ENCODE measurements at regions not wholly inside any gene's neighbourhood (a gene's known extent, or its start where the extent isn't known, plus 50 kb on each side); places are given as distances from the start of the nearest gene placed in this dataset.

DNA sequence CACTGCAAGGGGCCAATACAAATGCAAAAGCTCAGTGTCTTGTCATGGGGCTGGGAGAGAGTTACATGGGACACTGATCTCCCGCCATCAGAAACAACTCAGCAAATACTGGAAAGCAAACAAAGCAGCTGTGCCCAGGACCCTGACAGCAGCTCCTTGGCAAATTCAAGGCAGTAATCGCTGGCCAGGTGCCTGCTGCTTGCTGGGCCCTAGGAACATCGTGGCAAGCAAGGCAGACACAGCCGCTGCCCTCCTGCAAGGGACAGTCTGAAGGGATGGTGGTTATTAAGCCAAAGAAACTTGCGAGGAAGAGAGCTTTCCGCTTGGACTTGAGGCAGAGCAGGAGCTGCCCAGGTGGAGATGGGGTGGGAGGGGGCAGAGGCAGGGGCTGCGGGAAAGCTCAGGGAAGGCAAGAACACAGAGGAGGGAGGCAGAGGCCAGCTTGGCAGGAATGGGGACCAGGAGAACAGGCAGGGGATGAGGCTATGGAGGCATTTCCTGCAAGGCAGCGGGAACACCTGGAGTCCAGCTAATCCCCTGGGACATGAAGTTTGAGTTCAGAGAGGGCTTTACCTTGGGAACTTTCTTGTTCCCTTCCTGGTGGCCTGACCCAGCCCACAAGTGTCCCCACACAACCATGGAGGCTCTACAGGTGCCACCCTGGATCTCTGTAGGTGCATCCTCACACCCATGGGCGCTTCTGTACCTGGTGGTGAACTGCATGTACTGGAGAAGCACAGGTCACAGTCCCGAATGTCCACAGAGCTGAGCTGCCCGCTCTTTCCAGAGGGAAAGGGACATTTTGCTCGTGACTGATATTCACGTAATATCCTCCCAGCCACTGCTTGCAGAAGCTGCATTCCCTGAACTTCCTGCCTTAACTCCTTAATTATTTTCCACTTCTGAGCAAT, 78.7 kb upstream of the ATP2B2 start:
- no peaks in the 10 kb centered on the region for H3K36me3 ChIP-seq (ENCODE audit: control insufficient read depth, insufficient read depth, low read length)
- no peak overlapping the region for H3K27ac ChIP-seq (ENCODE audit: low read depth, low read length)
- no peaks in the 10 kb centered on the region; the same call in 1 of the 2 replicates for H3K4me1 ChIP-seq (ENCODE audit: control insufficient read depth, insufficient read depth, low read length)
- no peak overlapping the region for H3K4me3 ChIP-seq (ENCODE audit: low read depth, low read length)
- no peaks in the 10 kb centered on the region for H3K9me3 ChIP-seq (ENCODE audit: control insufficient read depth, insufficient read depth, low read length)
- no peak overlapping the region for H3K9ac ChIP-seq (ENCODE audit: low read depth, low read length)
- no peaks in the 10 kb centered on the region for H3K27me3 ChIP-seq (ENCODE audit: control insufficient read depth, insufficient read depth, low read length)

DNA sequence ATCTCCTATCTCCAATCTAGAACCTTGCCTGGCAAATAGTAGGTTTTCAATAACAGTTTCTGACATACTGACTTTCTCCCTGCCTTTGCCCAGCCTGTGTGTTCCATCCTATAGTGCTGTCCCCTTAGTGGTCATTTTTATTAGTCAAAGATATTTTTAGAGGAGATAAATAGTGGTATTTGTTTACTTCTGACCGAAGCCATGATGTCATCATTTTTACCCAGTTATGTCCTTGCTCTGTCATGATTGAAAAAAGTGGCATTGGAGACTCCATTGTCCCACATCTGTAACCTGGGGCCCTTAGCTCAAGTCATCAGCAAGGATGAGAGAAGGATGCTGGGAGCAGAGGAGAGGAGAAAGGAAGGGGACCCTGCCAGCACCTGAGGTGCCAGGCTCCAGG, 80.6 kb upstream of the ATP2B2 start:
- Histone ChIP-seq H3K4me3 (ENCODE audit: low read depth, low read length) (no peak overlapping the region), H3K9ac (ENCODE audit: low read depth, low read length) (no peak overlapping the region), H3K27me3 (ENCODE audit: control insufficient read depth, insufficient read depth, low read length) (no peaks in the 10 kb centered on the region), H3K9me3 (ENCODE audit: control insufficient read depth, insufficient read depth, low read length) (no peaks in the 10 kb centered on the region), H3K36me3 (ENCODE audit: control insufficient read depth, insufficient read depth, low read length) (no peaks in the 10 kb centered on the region), H3K4me1 (ENCODE audit: control insufficient read depth, insufficient read depth, low read length) (no peaks in the 10 kb centered on the region; the same call in 1 of the 2 replicates), H3K27ac (ENCODE audit: low read depth, low read length) (no peak overlapping the region)

DNA sequence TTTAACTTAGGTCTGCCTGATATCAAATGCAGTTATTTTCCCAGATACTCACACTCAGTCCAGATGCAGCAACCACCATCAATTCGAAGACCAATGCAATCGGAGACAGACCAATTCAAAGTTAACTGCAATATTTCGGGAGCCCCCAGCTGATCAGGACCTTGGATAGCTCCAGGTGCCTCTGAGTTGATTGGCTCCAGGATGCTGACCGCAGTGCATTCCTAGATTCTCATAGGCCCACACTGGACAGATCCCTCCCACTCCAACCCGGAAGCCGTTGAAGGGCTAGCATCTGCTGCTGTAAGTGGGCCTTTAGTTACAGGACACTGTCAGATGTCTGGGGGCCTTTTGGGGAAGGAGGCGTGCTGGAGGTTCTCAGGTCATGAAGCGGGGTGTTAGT, 89.5 kb upstream of the ATP2B2 start:
- Histone ChIP-seq H3K27me3 (ENCODE audit: control insufficient read depth, insufficient read depth, low read length) (no peaks in the 10 kb centered on the region), H3K36me3 (ENCODE audit: control insufficient read depth, insufficient read depth, low read length) (no peaks in the 10 kb centered on the region), H3K9ac (ENCODE audit: low read depth, low read length) (no peak overlapping the region), H3K4me1 (ENCODE audit: control insufficient read depth, insufficient read depth, low read length) (no peaks in the 10 kb centered on the region), H3K4me3 (ENCODE audit: low read depth, low read length) (no peak overlapping the region), H3K27ac (ENCODE audit: low read depth, low read length) (no peak overlapping the region), H3K9me3 (ENCODE audit: control insufficient read depth, insufficient read depth, low read length) (no peaks in the 10 kb centered on the region)

DNA sequence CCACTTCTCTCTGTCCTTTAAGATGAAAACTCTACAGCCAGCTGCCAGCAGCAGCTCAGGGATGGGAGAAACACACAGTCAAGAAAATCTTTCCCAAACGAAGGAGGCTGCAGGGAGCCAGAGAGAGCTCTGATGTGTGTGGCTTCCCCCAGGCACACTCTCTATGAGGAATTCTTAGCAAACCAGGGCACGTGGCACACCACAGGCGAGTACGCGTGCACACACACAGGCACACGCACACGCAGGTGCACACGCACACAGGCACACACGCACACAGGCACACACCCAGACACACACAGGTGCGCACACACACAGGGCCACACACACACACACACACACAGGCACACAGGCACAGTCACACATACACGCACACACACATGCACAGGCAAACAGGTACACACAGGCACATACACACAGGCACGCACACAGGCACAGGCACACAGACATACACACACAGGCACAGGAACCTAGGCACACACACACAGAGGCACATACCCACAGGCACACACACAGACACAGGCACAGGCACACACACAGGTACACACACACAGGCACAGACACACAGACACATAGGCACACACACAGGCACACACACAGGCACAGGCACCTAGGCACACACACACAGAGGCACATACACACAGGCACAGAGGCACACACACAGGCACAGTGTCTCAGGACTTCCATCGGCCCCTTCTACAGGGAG, 91.5 kb upstream of the ATP2B2 start:
- no peaks in the 10 kb centered on the region for H3K36me3 ChIP-seq (ENCODE audit: control insufficient read depth, insufficient read depth, low read length)
- no peak overlapping the region for H3K9ac ChIP-seq (ENCODE audit: low read depth, low read length)
- H3K4me3 ChIP-seq (ENCODE audit: low read depth, low read length) = no peak overlapping the region
- no peaks in the 10 kb centered on the region for H3K4me1 ChIP-seq (ENCODE audit: control insufficient read depth, insufficient read depth, low read length)
- no peaks in the 10 kb centered on the region for H3K27me3 ChIP-seq (ENCODE audit: control insufficient read depth, insufficient read depth, low read length)
- H3K9me3 ChIP-seq (ENCODE audit: control insufficient read depth, insufficient read depth, low read length) = no peaks in the 10 kb centered on the region
- no peak overlapping the region for H3K27ac ChIP-seq (ENCODE audit: low read depth, low read length)

DNA sequence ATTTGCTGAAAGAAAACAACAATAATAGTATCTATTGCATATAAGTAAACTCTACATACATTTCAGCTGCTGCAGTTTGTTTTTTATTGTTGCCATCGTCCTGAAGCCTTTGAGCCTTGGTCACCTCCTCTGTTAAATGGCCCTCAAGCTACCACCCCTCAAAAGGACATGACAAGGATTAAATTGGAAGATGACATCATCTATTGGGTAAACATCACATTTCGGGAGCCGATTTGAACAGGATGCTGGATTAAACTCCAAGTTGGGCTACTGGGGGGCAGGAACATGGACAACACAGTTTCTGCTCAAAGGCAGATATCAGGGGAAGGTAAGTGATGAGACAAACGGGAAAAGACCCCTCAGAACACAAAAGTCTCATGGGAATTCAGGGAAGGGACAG, 92.3 kb upstream of the ATP2B2 start:
- H3K9me3 ChIP-seq (ENCODE audit: control insufficient read depth, insufficient read depth, low read length) = no peaks in the 10 kb centered on the region
- no peaks in the 10 kb centered on the region for H3K4me1 ChIP-seq (ENCODE audit: control insufficient read depth, insufficient read depth, low read length)
- no peak overlapping the region for H3K4me3 ChIP-seq (ENCODE audit: low read depth, low read length)
- H3K36me3 ChIP-seq (ENCODE audit: control insufficient read depth, insufficient read depth, low read length) = no peaks in the 10 kb centered on the region
- no peaks in the 10 kb centered on the region for H3K27me3 ChIP-seq (ENCODE audit: control insufficient read depth, insufficient read depth, low read length)
- no peak overlapping the region for H3K27ac ChIP-seq (ENCODE audit: low read depth, low read length)
- no peak overlapping the region for H3K9ac ChIP-seq (ENCODE audit: low read depth, low read length)

DNA sequence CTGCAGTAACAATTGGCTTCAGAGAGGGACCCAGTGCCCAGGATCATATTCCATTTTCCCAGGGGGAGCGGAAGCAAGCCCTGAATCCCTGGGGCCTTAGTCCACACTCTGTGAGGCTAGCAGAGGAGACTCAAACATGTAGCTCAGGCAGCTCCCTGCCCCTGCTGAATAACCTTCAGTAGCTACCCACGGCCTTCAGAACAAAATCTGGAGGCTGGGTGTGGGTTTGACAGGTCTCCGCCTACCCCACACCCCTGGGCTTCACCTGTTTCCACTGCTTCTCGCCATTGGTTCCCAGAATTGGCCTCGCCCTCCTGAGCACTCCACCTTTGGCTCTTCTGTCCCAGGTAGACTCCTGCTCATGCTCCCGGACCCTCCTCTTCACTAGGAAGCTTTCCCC, 93.6 kb upstream of the ATP2B2 start:
- H3K27ac ChIP-seq (ENCODE audit: low read depth, low read length) = no peak overlapping the region
- no peak overlapping the region for H3K9ac ChIP-seq (ENCODE audit: low read depth, low read length)
- H3K27me3 ChIP-seq (ENCODE audit: control insufficient read depth, insufficient read depth, low read length) = no peaks in the 10 kb centered on the region

DNA sequence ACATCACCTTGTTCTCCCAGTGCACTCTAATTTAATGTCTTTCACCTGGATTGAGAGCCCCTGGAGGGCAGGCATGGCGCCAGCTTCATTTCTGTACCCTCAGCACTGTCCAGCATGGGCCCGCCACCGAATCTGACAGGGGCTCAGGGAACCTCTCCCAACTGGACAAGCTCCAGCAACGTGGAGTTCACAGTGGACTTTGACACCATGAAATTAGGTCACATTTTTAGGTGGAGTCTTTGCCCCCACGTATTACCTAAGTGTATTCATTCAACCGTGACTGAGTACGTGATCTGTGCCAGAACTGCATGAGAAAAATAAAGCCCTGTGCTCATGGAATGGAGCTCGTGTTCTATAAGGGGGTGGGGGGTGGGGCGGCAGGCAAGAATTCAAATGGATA, 94.1 kb upstream of the ATP2B2 start:
- Histone ChIP-seq H3K36me3 (ENCODE audit: control insufficient read depth, insufficient read depth, low read length) (no peaks in the 10 kb centered on the region), H3K4me1 (ENCODE audit: control insufficient read depth, insufficient read depth, low read length) (no peaks in the 10 kb centered on the region), H3K9ac (ENCODE audit: low read depth, low read length) (no peak overlapping the region), H3K27me3 (ENCODE audit: control insufficient read depth, insufficient read depth, low read length) (no peaks in the 10 kb centered on the region), H3K9me3 (ENCODE audit: control insufficient read depth, insufficient read depth, low read length) (no peaks in the 10 kb centered on the region), H3K27ac (ENCODE audit: low read depth, low read length) (no peak overlapping the region), H3K4me3 (ENCODE audit: low read depth, low read length) (no peak overlapping the region)

More for the DNA sequence above, 93.6 kb upstream of the ATP2B2 start:
- Histone ChIP-seq H3K9me3 (ENCODE audit: control insufficient read depth, insufficient read depth, low read length) (no peaks in the 10 kb centered on the region), H3K4me3 (ENCODE audit: low read depth, low read length) (no peak overlapping the region), H3K4me1 (ENCODE audit: control insufficient read depth, insufficient read depth, low read length) (no peaks in the 10 kb centered on the region), H3K36me3 (ENCODE audit: control insufficient read depth, insufficient read depth, low read length) (no peaks in the 10 kb centered on the region)

DNA sequence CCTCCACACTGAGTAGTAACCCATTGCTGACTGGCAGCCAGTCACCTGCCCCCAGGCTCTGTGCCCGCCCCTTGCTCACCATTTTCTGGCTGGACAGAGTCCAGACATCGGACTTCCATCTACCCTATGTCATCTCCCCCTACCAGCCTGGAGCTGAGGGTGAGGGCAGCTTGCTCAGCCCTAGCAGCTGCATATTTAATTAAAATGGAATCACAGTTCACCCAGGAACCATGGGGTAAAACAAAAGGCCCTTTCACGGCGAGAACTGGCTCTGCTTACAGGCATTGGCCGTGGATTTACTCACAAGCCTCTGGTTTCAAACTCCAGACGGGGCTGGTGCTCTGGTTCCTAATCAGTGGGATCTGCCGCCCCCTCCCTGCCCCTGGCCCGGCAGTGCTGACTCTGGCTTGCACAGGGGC, 94.9 kb upstream of the ATP2B2 start:
- no peaks in the 10 kb centered on the region for H3K27me3 ChIP-seq (ENCODE audit: control insufficient read depth, insufficient read depth, low read length)
- H3K4me3 ChIP-seq (ENCODE audit: low read depth, low read length) = no peak overlapping the region
- H3K9ac ChIP-seq (ENCODE audit: low read depth, low read length) = no peak overlapping the region
- H3K4me1 ChIP-seq (ENCODE audit: control insufficient read depth, insufficient read depth, low read length) = no peaks in the 10 kb centered on the region
- no peaks in the 10 kb centered on the region for H3K36me3 ChIP-seq (ENCODE audit: control insufficient read depth, insufficient read depth, low read length)
- no peak overlapping the region for H3K27ac ChIP-seq (ENCODE audit: low read depth, low read length)
- no peaks in the 10 kb centered on the region for H3K9me3 ChIP-seq (ENCODE audit: control insufficient read depth, insufficient read depth, low read length)

DNA sequence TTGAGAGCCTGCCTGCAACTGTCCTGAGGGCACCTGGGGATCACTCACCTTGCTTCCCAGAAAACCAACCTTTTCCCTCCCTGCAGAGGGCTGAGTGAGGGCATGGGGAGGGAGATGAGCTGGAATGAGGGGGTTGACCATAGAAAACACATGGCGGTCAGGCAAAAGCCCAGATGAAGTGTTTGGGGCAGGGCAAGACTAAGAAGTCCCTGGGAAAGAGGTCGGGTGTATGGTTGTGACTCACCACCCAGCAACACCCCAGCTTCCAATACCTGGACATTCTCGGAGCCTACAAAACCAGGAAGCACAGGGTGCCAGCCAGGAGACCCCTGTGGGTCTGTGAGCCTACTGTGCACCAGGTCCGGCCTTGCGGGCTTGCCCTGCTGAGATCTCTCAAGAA, 95.3 kb upstream of the ATP2B2 start:
- no peaks in the 10 kb centered on the region for H3K4me1 ChIP-seq (ENCODE audit: control insufficient read depth, insufficient read depth, low read length)
- no peak overlapping the region for H3K27ac ChIP-seq (ENCODE audit: low read depth, low read length)
- H3K9me3 ChIP-seq (ENCODE audit: control insufficient read depth, insufficient read depth, low read length) = no peaks in the 10 kb centered on the region
- H3K9ac ChIP-seq (ENCODE audit: low read depth, low read length) = no peak overlapping the region
- H3K36me3 ChIP-seq (ENCODE audit: control insufficient read depth, insufficient read depth, low read length) = no peaks in the 10 kb centered on the region
- H3K4me3 ChIP-seq (ENCODE audit: low read depth, low read length) = no peak overlapping the region
- H3K27me3 ChIP-seq (ENCODE audit: control insufficient read depth, insufficient read depth, low read length) = no peaks in the 10 kb centered on the region

DNA sequence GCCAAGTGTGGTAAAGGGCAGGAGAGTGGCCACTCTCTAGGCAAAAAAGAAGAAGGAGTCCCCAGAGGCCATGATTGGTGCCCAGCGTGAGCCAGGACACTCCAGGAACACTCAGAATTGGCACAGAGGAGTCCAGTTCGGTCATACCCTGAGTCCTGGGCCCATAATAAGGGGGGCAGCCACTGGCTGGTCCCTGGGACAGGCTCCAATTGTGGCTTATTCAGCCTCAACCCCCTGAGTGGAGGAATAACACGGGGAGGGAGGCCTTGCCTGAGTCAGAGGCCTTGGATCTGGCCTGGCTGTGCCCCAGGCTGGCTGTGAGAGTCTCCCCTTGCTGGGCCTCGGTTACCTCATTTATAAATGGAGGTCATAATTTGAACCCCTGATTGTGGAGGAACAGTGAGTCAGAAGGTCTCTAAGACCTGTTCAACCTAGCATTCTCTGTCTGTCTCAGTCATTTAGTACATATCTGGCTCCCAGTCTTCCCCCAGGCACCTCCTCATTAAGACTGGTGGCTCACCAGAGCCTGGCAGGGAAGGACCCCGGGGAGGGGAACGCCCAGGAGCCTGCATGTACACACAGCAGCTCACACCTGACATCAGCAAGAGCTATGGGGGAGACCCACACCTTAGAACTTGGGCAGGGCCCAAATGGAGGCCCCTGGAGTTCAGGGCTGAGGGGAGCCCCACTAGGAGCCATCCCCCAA, 95.9 kb upstream of the ATP2B2 start:
- no peaks in the 10 kb centered on the region for H3K27me3 ChIP-seq (ENCODE audit: control insufficient read depth, insufficient read depth, low read length)
- H3K4me1 ChIP-seq (ENCODE audit: control insufficient read depth, insufficient read depth, low read length) = no peaks in the 10 kb centered on the region
- no peaks in the 10 kb centered on the region for H3K9me3 ChIP-seq (ENCODE audit: control insufficient read depth, insufficient read depth, low read length)
- H3K9ac ChIP-seq (ENCODE audit: low read depth, low read length) = no peak overlapping the region
- no peak overlapping the region for H3K27ac ChIP-seq (ENCODE audit: low read depth, low read length)
- H3K36me3 ChIP-seq (ENCODE audit: control insufficient read depth, insufficient read depth, low read length) = no peaks in the 10 kb centered on the region
- H3K4me3 ChIP-seq (ENCODE audit: low read depth, low read length) = no peak overlapping the region

DNA sequence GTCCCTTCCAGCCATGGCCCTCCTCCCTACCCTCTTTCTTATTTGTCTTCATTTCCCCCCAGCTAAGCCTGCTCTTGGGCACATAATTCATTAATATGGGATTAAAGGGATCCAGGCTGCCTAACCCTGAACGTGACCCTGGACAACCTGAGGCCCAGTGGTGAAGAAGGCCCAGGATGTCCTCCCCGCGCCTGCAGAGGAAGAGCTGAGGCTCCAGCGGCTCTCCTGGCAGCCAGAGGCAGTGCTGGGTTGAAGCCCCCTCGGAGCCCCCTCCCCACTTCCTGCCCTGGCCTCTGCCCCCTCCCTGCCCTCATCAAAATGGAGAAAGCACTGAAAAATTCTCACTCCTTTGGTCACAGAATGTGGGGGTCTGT, 96.5 kb upstream of the ATP2B2 start:
- Histone ChIP-seq H3K9ac (ENCODE audit: low read depth, low read length) (no peak overlapping the region), H3K27me3 (ENCODE audit: control insufficient read depth, insufficient read depth, low read length) (no peaks in the 10 kb centered on the region), H3K27ac (ENCODE audit: low read depth, low read length) (no peak overlapping the region), H3K9me3 (ENCODE audit: control insufficient read depth, insufficient read depth, low read length) (no peaks in the 10 kb centered on the region), H3K4me3 (ENCODE audit: low read depth, low read length) (no peak overlapping the region), H3K4me1 (ENCODE audit: control insufficient read depth, insufficient read depth, low read length) (no peaks in the 10 kb centered on the region), H3K36me3 (ENCODE audit: control insufficient read depth, insufficient read depth, low read length) (no peaks in the 10 kb centered on the region)

Data from HUES48 (cell line).